ENCODE measurements at regions not wholly inside any gene's neighbourhood (a gene's known extent, or its start where the extent isn't known, plus 50 kb on each side); places are given as distances from the start of the nearest gene placed in this dataset.
A peak's percentile ranks its signal among the peaks of the same experiment; 100 is the strongest.
"Not testable (repeated sequence)": the region's sequence is repeated elsewhere in the genome, so short reads cannot be mapped to it uniquely, and the experiment has no call there.

GRCh38 chr4:53895137-53895536 lies 169.3 kb downstream of the CHIC2 start:
- no peaks in the 10 kb centered on the region for H3K9me3 ChIP-seq
- H3K4me3 ChIP-seq = no peak overlapping the region
- no peaks in the 10 kb centered on the region for H3K27me3 ChIP-seq
- no peak for TF ChIP-seq CTCF (IDR thresholded peaks at IDR 0.05)
- H3K4me1 ChIP-seq = peaks cover 0 to 16% (median 0%) of the 10 kb centered on the region in 4 donors
- no peak for DNase-seq
- H3K36me3 ChIP-seq = no peaks in the 10 kb centered on the region
- intact Hi-C loops (cut with DNase I; ENCODE audit: low total_unique reads) = no loop called here
- H3K27ac ChIP-seq = no peak overlapping the region

- peaks cover 0 to 14% (median 5%) of the 10 kb centered on the region in 4 donors for H3K4me1 ChIP-seq
- H3K27ac ChIP-seq = no peak overlapping the region
- no peaks in the 10 kb centered on the region for H3K36me3 ChIP-seq
- DNase-seq = no peak
- no peaks in the 10 kb centered on the region for H3K27me3 ChIP-seq
- intact Hi-C loops (cut with DNase I; ENCODE audit: low total_unique reads) = no loop called here
- no peak overlapping the region for H3K4me3 ChIP-seq
- no peak for TF ChIP-seq CTCF (IDR thresholded peaks at IDR 0.05)
- no peaks in the 10 kb centered on the region for H3K9me3 ChIP-seq
Observed at GRCh38 chr4:53890461-53890860, 173.9 kb downstream of the CHIC2 start.

- Histone ChIP-seq H3K4me1 (peaks cover 0 to 10% (median 5%) of the 10 kb centered on the region in 4 donors), H3K36me3 (no peaks in the 10 kb centered on the region), H3K27ac (no peak overlapping the region), H3K27me3 (no peaks in the 10 kb centered on the region), H3K9me3 (no peaks in the 10 kb centered on the region), H3K4me3 (no peak overlapping the region)
- no peak for DNase-seq
- TF ChIP-seq CTCF (IDR thresholded peaks at IDR 0.05) = no peak
- intact Hi-C loops (cut with DNase I; ENCODE audit: low total_unique reads) = no loop called here
Observed at GRCh38 chr4:53889326-53890055, 174.9 kb downstream of the CHIC2 start.

- H3K27me3 ChIP-seq = no peaks in the 10 kb centered on the region
- DNase-seq = no peak
- no peaks in the 10 kb centered on the region for H3K36me3 ChIP-seq
- no peak for TF ChIP-seq CTCF (IDR thresholded peaks at IDR 0.05)
- no peak overlapping the region for H3K4me3 ChIP-seq
- intact Hi-C loops (cut with DNase I; ENCODE audit: low total_unique reads) = no loop called here
- no peaks in the 10 kb centered on the region for H3K9me3 ChIP-seq
- peak overlapping the region in 1 of 2 donors; percentile 6 for H3K27ac ChIP-seq
- peaks cover 0 to 10% (median 5%) of the 10 kb centered on the region in 4 donors for H3K4me1 ChIP-seq
Observed at GRCh38 chr4:53886090-53886489, 178.3 kb downstream of the CHIC2 start.

- intact Hi-C loops (cut with DNase I; ENCODE audit: low total_unique reads) = no loop called here
- Histone ChIP-seq H3K27ac (peak overlapping the region; percentile 6 to 9), H3K4me3 (no peak overlapping the region), H3K9me3 (no peaks in the 10 kb centered on the region), H3K36me3 (no peaks in the 10 kb centered on the region), H3K4me1 (peaks cover 0 to 10% (median 5%) of the 10 kb centered on the region in 4 donors), H3K27me3 (no peaks in the 10 kb centered on the region)
- no peak for TF ChIP-seq CTCF (IDR thresholded peaks at IDR 0.05)
- DNase-seq = peak in 1 of 2 donors; percentile 79
Observed at GRCh38 chr4:53885668-53886067, 178.7 kb downstream of the CHIC2 start.

GRCh38 chr4:53877096-53877495 lies 187.3 kb downstream of the CHIC2 start:
- H3K4me3 ChIP-seq; H3K4me1 ChIP-seq; H3K36me3 ChIP-seq; DNase-seq; intact Hi-C loops (cut with DNase I; ENCODE audit: low total_unique reads); H3K27ac ChIP-seq; H3K9me3 ChIP-seq; H3K27me3 ChIP-seq: not testable (repeated sequence)
